ENCODE measurements at regions not wholly inside any gene's neighbourhood (a gene's known extent, or its start where the extent isn't known, plus 50 kb on each side); places are given as distances from the start of the nearest gene placed in this dataset.

DNA sequence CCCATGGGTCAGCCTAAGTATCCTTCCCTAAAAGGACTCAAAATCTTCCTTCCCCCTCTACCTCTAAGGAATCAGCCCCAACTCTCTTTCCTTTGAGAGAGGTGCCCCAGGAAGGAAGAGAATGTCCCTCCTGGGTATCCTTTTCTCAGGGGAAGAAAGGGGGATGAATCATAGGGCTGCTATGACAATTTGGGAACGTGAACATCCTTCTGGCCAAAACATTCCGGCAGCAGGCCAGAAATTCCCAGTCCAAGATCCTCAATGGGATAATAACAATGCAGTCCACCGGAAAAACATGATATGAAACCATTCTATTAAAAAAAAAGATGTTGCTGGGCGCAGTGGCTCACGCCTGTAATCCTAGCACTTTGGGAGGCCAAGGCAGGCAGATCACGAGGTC lies 50.8 kb upstream of the CACNA2D3 start:
- DNase-seq (ENCODE audit: low read depth, low spot score): no peak
- H3K4me3 ChIP-seq (ENCODE audit: low read depth, low read length): no peak overlapping the region
- POLR2A ChIA-PET: no interaction called here
- TF ChIP-seq CTCF (IDR thresholded peaks at IDR 0.05; ENCODE audit: insufficient read depth, low read length, missing control alignments): no peak
- CTCF ChIA-PET: no interaction called here

- ChIA-PET CTCF (no interaction called here), POLR2A (no interaction called here)
- no peak overlapping the region for H3K4me3 ChIP-seq (ENCODE audit: low read depth, low read length)
- no peak for TF ChIP-seq CTCF (IDR thresholded peaks at IDR 0.05; ENCODE audit: insufficient read depth, low read length, missing control alignments)
- no peak for DNase-seq (ENCODE audit: low read depth, low spot score)
These were observed 52.4 kb upstream of the CACNA2D3 start for GRCh38 chr3:54069961-54070360.

GRCh38 chr3:54067055-54067698 lies 55.2 kb upstream of the CACNA2D3 start:
- CTCF ChIA-PET: no interaction called here
- no peak for TF ChIP-seq CTCF (IDR thresholded peaks at IDR 0.05; ENCODE audit: insufficient read depth, low read length, missing control alignments)

GRCh38 chr3:54066253-54066652 lies 56.1 kb upstream of the CACNA2D3 start:
- no peak for TF ChIP-seq CTCF (IDR thresholded peaks at IDR 0.05; ENCODE audit: insufficient read depth, low read length, missing control alignments)
- no peak for DNase-seq (ENCODE audit: low read depth, low spot score)
- ChIA-PET CTCF (no interaction called here), POLR2A (no interaction called here)
- H3K4me3 ChIP-seq (ENCODE audit: low read depth, low read length): no peak overlapping the region

More at GRCh38 chr3:54067055-54067698, 55.2 kb upstream of the CACNA2D3 start:
- H3K4me3 ChIP-seq (ENCODE audit: low read depth, low read length): no peak overlapping the region
- POLR2A ChIA-PET: no interaction called here
- no peak for DNase-seq (ENCODE audit: low read depth, low spot score)

DNA sequence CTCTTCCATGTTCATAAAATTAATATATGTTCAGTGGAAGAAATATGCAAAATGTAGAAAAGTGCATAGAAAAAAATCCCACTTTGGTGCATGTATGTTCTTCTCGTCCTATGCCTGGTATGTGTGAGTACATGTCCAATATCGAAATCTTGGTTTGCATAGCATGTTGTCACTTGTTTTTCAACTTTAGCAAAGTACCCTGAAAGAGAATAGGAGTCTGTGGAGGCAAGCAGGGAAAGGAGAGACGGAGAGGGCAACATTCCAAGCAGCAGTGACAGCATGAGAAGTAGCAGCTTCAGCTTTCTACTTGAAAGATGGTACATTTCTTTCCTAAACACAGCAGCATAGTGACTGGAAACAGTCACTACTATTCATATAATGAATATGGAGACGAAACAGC lies 56.8 kb upstream of the CACNA2D3 start:
- ChIA-PET CTCF (no interaction called here), POLR2A (no interaction called here)
- DNase-seq (ENCODE audit: low read depth, low spot score): no peak
- no peak overlapping the region for H3K4me3 ChIP-seq (ENCODE audit: low read depth, low read length)
- TF ChIP-seq CTCF (IDR thresholded peaks at IDR 0.05; ENCODE audit: insufficient read depth, low read length, missing control alignments): no peak

DNA sequence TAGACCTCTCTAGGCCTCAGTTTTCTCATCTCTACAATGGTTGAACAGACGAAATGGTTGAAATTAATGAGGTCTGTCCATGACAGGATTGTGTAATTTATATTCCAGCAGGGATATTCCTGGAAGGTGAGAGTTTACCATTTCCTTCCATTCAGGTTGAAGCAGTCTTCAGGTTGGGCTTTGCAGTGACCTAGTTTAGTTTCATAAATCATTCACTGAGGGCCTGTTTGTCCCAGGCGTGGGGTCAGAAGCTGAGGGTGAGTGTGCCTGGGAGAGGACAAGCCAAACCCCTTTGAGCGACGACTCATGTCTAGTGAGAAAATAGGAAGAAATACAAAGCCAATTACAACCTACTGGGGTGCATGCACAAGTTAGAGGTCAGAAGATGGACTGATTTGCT lies 57.2 kb upstream of the CACNA2D3 start:
- ChIA-PET CTCF (no interaction called here), POLR2A (no interaction called here)
- H3K4me3 ChIP-seq (ENCODE audit: low read depth, low read length): no peak overlapping the region
- no peak for DNase-seq (ENCODE audit: low read depth, low spot score)
- TF ChIP-seq CTCF (IDR thresholded peaks at IDR 0.05; ENCODE audit: insufficient read depth, low read length, missing control alignments): no peak
